Neuronal stem cell (in vitro differentiated cells): ENCODE measurements at regions not wholly inside any gene's neighbourhood (a gene's known extent, or its start where the extent isn't known, plus 50 kb on each side); places are given as distances from the start of the nearest gene placed in this dataset.

Experiments used
- DNase-seq: peaks from one replicate; pipeline ENCODE4 v3.0.0-alpha.2; 2013; ENCODE audit warnings: low spot score
- H2AFZ ChIP-seq: one replicate; pipeline ENCODE4 v1.6.1; 2013; ENCODE audit warnings: mild to moderate bottlenecking, low read length, inconsistent platforms
- H2AK5ac ChIP-seq: 2 replicates; pipeline ENCODE4 v1.6.1; 2013; ENCODE audit warnings: low read depth, mild to moderate bottlenecking, inconsistent platforms, low read length, moderate library complexity, mixed read lengths
- H2BK120ac ChIP-seq: 2 replicates; pipeline ENCODE4 v1.6.1; 2013; ENCODE audit warnings: low read depth, mild to moderate bottlenecking, inconsistent platforms, low read length, moderate library complexity, mixed read lengths
- H2BK12ac ChIP-seq: one replicate; pipeline ENCODE4 v1.6.1; 2013; ENCODE audit warnings: low read length, inconsistent platforms
- H2BK15ac ChIP-seq: 2 replicates; pipeline ENCODE4 v1.6.1; 2013; ENCODE audit warnings: mild to moderate bottlenecking, low read length, inconsistent platforms, mixed read lengths
- H2BK5ac ChIP-seq: one replicate; pipeline ENCODE4 v1.6.1; 2013; ENCODE audit warnings: inconsistent platforms, mild to moderate bottlenecking, low read length, moderate library complexity
- H3K14ac ChIP-seq: one replicate; pipeline ENCODE4 v1.6.1; 2013; ENCODE audit warnings: low read length, inconsistent platforms
- H3K18ac ChIP-seq: 2 replicates; pipeline ENCODE4 v1.6.1; 2013; ENCODE audit warnings: low read length, inconsistent platforms
- H3K23ac ChIP-seq: 2 replicates; pipeline ENCODE4 v1.6.1; 2013; ENCODE audit warnings: low read depth, mild to moderate bottlenecking, mixed read lengths, low read length, inconsistent platforms; ENCODE audit not compliant: poor library complexity
- H3K27ac ChIP-seq: replicated peaks from 3 replicates; pipeline ENCODE4 v1.5.1; 2013; ENCODE audit warnings: low read length, inconsistent platforms
- H3K27me3 ChIP-seq, 3 experiments: 2 replicates each; pipeline ENCODE4 v1.6.1; 2013; ENCODE audit warnings: low read length in 3 of 3, mild to moderate bottlenecking in 2 of 3, inconsistent platforms in 1 of 3, low read depth in 1 of 3, mixed read lengths in 1 of 3, moderate library complexity in 1 of 3; ENCODE audit not compliant: control insufficient read depth in 3 of 3, insufficient read depth in 3 of 3
- H3K36me3 ChIP-seq, 2 donors: replicated peaks in 1 of 2; 2 replicates each; pipeline ENCODE4 v1.6.1; 2013; ENCODE audit warnings: low read length in 2 of 2; ENCODE audit not compliant: control insufficient read depth in 2 of 2, insufficient read depth in 2 of 2
- H3K4ac ChIP-seq: 2 replicates; pipeline ENCODE4 v1.6.1; 2013; ENCODE audit warnings: inconsistent platforms, mild to moderate bottlenecking, low read length, moderate library complexity
- H3K4me1 ChIP-seq, 2 donors: 1 replicate in 1 of 2; 2 replicates in 1 of 2; pipeline ENCODE4 v1.6.1; 2013; ENCODE audit warnings: low read length in 2 of 2, low read depth in 1 of 2; ENCODE audit not compliant: control insufficient read depth in 2 of 2, insufficient read depth in 1 of 2
- H3K4me2 ChIP-seq: one replicate; pipeline ENCODE4 v1.6.1; 2013; ENCODE audit warnings: mild to moderate bottlenecking, low read length, inconsistent platforms; ENCODE audit not compliant: insufficient read depth, poor library complexity, severe bottlenecking
- H3K4me3 ChIP-seq, 2 donors: 2 replicates each; pipeline ENCODE4 v1.5.1; 2013; ENCODE audit warnings: low read length in 2 of 2, mild to moderate bottlenecking in 2 of 2, inconsistent platforms in 1 of 2, moderate library complexity in 1 of 2
- H3K79me1 ChIP-seq: one replicate; pipeline ENCODE4 v1.6.1; 2013; ENCODE audit warnings: low read depth, mild to moderate bottlenecking, inconsistent platforms, low read length, moderate library complexity
- H3K9ac ChIP-seq: one replicate; pipeline ENCODE4 v1.6.1; 2013; ENCODE audit warnings: mild to moderate bottlenecking, low read depth, low read length, inconsistent platforms; ENCODE audit not compliant: poor library complexity
- H3K9me3 ChIP-seq, 2 donors: replicated peaks in 1 of 2; 2 replicates each; pipeline versions ENCODE3 to v1.6.1; 2013; ENCODE audit warnings: low read length in 2 of 2, mild to moderate bottlenecking in 2 of 2, inconsistent platforms in 1 of 2, low read depth in 1 of 2, mixed read lengths in 1 of 2, moderate library complexity in 1 of 2; ENCODE audit not compliant: control insufficient read depth in 2 of 2, insufficient read depth in 1 of 2
- H4K8ac ChIP-seq: one replicate; pipeline ENCODE4 v1.6.1; 2013; ENCODE audit warnings: low read depth, mild to moderate bottlenecking, inconsistent platforms, low read length, moderate library complexity
- H4K91ac ChIP-seq: one replicate; pipeline ENCODE4 v1.6.1; 2013; ENCODE audit warnings: low read length, low read depth, mild to moderate bottlenecking, inconsistent platforms; ENCODE audit not compliant: poor library complexity
- WGBS, 2 donors: extraction: QIAGEN DNeasy Blood & Tissue Kit; methylation state at CpG; one replicate each; pipeline ENCODE4 v1.1.7; 2013; ENCODE audit warnings: missing lambda C conversion rate in 2 of 2, mixed read lengths in 1 of 2; ENCODE audit not compliant: insufficient read length in 2 of 2, insufficient replicate concordance in 1 of 2; ENCODE audit errors: extremely low coverage in 2 of 2; 5-methylcytosine and 5-hydroxymethylcytosine counted together

GRCh38 chr2:176687342-176687741, 418.1 kb downstream of the MTX2 start:
- no peak overlapping the region for H3K23ac ChIP-seq
- no peaks in the 10 kb centered on the region for H3K4me1 ChIP-seq
- H3K27me3 ChIP-seq, result peaks cover 0 to 15% (median 0%) of the 10 kb centered on the region in 3 experiments
- no peak overlapping the region for H3K4ac ChIP-seq
- H3K4me3 ChIP-seq, result no peak overlapping the region
- DNase-seq, result no peak
- WGBS, 2 donors, result no CpG with 5 or more reads among the region's 4 CpGs
- H3K9ac ChIP-seq, result no peak overlapping the region
- no peaks in the 10 kb centered on the region for H3K36me3 ChIP-seq
- H3K9me3 ChIP-seq, result no peaks in the 10 kb centered on the region
- H3K14ac ChIP-seq, result no peak overlapping the region
- H2BK120ac ChIP-seq, result no peak overlapping the region
- no peak overlapping the region for H4K91ac ChIP-seq
- no peak overlapping the region for H2BK15ac ChIP-seq
- H2BK12ac ChIP-seq, result no peak overlapping the region
- H2BK5ac ChIP-seq, result no peak overlapping the region
- H3K27ac ChIP-seq, result no peak overlapping the region
- H3K18ac ChIP-seq, result no peak overlapping the region
- no peak overlapping the region for H2AFZ ChIP-seq
- no peak overlapping the region for H3K4me2 ChIP-seq
- no peak overlapping the region for H2AK5ac ChIP-seq
- H3K79me1 ChIP-seq, result no peaks in the 10 kb centered on the region
- no peak overlapping the region for H4K8ac ChIP-seq

- Histone ChIP-seq H3K4ac (no peak overlapping the region), H3K27ac (no peak overlapping the region), H3K18ac (no peak overlapping the region), H3K23ac (no peak overlapping the region), H3K4me3 (no peak overlapping the region), H2BK15ac (no peak overlapping the region), H2BK120ac (no peak overlapping the region), H3K9me3 (no peaks in the 10 kb centered on the region), H4K8ac (no peak overlapping the region), H4K91ac (no peak overlapping the region), H2BK12ac (no peak overlapping the region), H3K14ac (no peak overlapping the region), H3K4me1 (no peaks in the 10 kb centered on the region), H3K79me1 (no peaks in the 10 kb centered on the region), H3K36me3 (no peaks in the 10 kb centered on the region), H3K9ac (no peak overlapping the region), H2AFZ (no peak overlapping the region), H2BK5ac (no peak overlapping the region), H3K4me2 (no peak overlapping the region), H3K27me3 (peaks cover 0 to 15% (median 0%) of the 10 kb centered on the region in 3 experiments), H2AK5ac (no peak overlapping the region)
- no peak for DNase-seq
- WGBS, 2 donors, result no CpG with 5 or more reads among the region's 1 CpG
These were observed 418.7 kb downstream of the MTX2 start for GRCh38 chr2:176687944-176688343.

GRCh38 chr2:176689711-176690110, 420.5 kb downstream of the MTX2 start:
- Histone ChIP-seq H2BK120ac (no peak overlapping the region), H3K4me1 (no peaks in the 10 kb centered on the region), H4K91ac (no peak overlapping the region), H2AK5ac (no peak overlapping the region), H2BK15ac (no peak overlapping the region), H3K36me3 (no peaks in the 10 kb centered on the region), H3K79me1 (no peaks in the 10 kb centered on the region), H3K4me2 (no peak overlapping the region), H3K4me3 (no peak overlapping the region), H3K9ac (no peak overlapping the region), H3K23ac (no peak overlapping the region), H2BK5ac (no peak overlapping the region), H3K4ac (no peak overlapping the region), H3K27me3 (peaks cover 0 to 15% (median 0%) of the 10 kb centered on the region in 3 experiments), H3K27ac (no peak overlapping the region), H3K9me3 (no peaks in the 10 kb centered on the region), H4K8ac (no peak overlapping the region), H2BK12ac (no peak overlapping the region), H3K18ac (no peak overlapping the region), H2AFZ (no peak overlapping the region), H3K14ac (no peak overlapping the region)
- no peak for DNase-seq
- no CpG with 5 or more reads among the region's 1 CpG for WGBS, 2 donors

GRCh38 chr2:176691471-176691870, 422.2 kb downstream of the MTX2 start:
- Histone ChIP-seq H3K9ac (no peak overlapping the region), H2BK120ac (no peak overlapping the region), H2BK5ac (no peak overlapping the region), H2BK12ac (no peak overlapping the region), H3K9me3 (no peaks in the 10 kb centered on the region), H3K4me3 (no peak overlapping the region), H3K18ac (no peak overlapping the region), H3K14ac (no peak overlapping the region), H3K27me3 (peaks cover 0 to 8% (median 0%) of the 10 kb centered on the region in 3 experiments), H2AK5ac (no peak overlapping the region), H3K27ac (no peak overlapping the region), H4K91ac (no peak overlapping the region), H3K79me1 (no peaks in the 10 kb centered on the region), H3K4me1 (no peaks in the 10 kb centered on the region), H2AFZ (no peak overlapping the region), H2BK15ac (no peak overlapping the region), H4K8ac (no peak overlapping the region), H3K23ac (no peak overlapping the region), H3K4ac (no peak overlapping the region), H3K36me3 (no peaks in the 10 kb centered on the region), H3K4me2 (no peak overlapping the region)
- WGBS, 2 donors, result no CpG with 5 or more reads among the region's 2 CpGs
- no peak for DNase-seq
